ENCODE measurements at regions not wholly inside any gene's neighbourhood (a gene's known extent, or its start where the extent isn't known, plus 50 kb on each side); places are given as distances from the start of the nearest gene placed in this dataset.
"Not testable (repeated sequence)": the region's sequence is repeated elsewhere in the genome, so short reads cannot be mapped to it uniquely, and the experiment has no call there.

DNA sequence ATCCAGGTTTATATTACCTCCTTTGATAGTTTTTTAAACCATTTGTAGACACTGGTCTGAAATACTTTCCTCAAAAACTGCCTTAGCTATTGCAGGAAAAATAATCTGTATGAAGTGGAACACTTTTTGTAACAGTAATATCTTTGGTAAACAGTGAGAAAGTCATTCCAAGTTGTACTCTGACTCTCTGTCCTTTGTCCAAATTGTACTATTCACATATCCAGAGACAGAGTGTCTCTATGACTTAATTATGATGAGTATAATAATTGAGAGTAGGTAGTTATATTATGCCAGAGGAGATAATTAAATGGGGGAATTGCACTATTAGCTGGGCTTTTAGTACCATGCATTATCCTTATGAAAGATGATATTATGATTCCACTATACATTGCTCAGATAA lies 112.6 kb upstream of the LCORL start:
- Histone ChIP-seq H3K4me1 (ENCODE audit: control insufficient read depth, insufficient read depth, low read length) (no peaks in the 10 kb centered on the region), H3K36me3 (ENCODE audit: control insufficient read depth in 2 of 2, insufficient read depth in 2 of 2, low read length in 2 of 2) (no peaks in the 10 kb centered on the region), H3K27ac (ENCODE audit: low read length) (no peak overlapping the region), H3K4me3 (ENCODE audit: low read length in 2 of 2) (no peak overlapping the region), H3K9me3 (ENCODE audit: control insufficient read depth in 2 of 2, low read length in 2 of 2) (no peaks in the 10 kb centered on the region), H3K27me3 (ENCODE audit: control insufficient read depth in 1 of 2, insufficient read depth in 2 of 2, low read length in 2 of 2) (no peaks in the 10 kb centered on the region), H3K9ac (ENCODE audit: low read length in 2 of 2) (no peak overlapping the region)

DNA sequence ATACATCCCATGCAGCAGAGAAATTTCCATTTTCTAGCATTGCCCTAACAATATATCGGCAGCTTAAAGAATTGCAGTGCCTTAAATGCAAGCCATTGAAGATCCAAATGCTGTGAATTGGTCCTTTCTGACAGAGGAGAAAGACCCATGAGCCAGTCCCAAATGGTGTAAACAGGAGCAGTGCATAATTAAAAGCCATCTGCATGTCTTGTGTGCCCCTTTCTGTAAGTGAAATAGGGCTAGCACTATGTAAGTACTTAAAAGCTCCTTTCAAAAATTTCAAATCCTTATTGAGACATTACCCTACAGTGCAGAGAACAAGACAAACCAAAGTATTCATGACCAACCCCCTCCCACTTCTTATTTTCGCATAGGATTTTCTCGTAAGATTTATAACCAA lies 108.7 kb upstream of the LCORL start:
- H3K4me3 ChIP-seq (ENCODE audit: low read length in 2 of 2), result no peak overlapping the region
- no peaks in the 10 kb centered on the region for H3K9me3 ChIP-seq (ENCODE audit: control insufficient read depth in 2 of 2, low read length in 2 of 2)
- H3K9ac ChIP-seq (ENCODE audit: low read length in 2 of 2), result no peak overlapping the region
- no peaks in the 10 kb centered on the region for H3K27me3 ChIP-seq (ENCODE audit: control insufficient read depth in 1 of 2, insufficient read depth in 2 of 2, low read length in 2 of 2)
- no peaks in the 10 kb centered on the region for H3K4me1 ChIP-seq (ENCODE audit: control insufficient read depth, insufficient read depth, low read length)
- H3K36me3 ChIP-seq (ENCODE audit: control insufficient read depth in 2 of 2, insufficient read depth in 2 of 2, low read length in 2 of 2), result no peaks in the 10 kb centered on the region
- H3K27ac ChIP-seq (ENCODE audit: low read length), result no peak overlapping the region

DNA sequence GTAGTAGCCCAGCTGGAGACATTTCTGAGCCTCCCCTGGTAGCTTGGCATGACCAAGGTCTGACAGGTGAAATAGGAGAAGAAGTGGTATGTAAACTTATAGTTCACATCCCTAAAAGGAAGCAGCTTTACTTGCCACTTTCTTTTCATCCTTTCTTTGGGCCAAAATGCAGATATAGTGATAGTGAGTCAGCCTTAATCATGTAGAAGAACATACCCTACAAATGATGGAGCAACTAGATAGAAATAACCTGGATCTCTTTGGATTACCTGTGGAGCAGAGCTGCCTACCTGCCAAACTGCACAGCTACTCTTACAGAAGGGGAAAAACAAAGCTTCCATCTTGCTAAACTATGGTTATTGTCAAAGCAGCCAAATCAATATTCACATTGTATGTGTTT lies 106.7 kb upstream of the LCORL start:
- Histone ChIP-seq H3K4me1 (ENCODE audit: control insufficient read depth, insufficient read depth, low read length) (no peaks in the 10 kb centered on the region), H3K4me3 (ENCODE audit: low read length in 2 of 2) (no peak overlapping the region), H3K27me3 (ENCODE audit: control insufficient read depth in 1 of 2, insufficient read depth in 2 of 2, low read length in 2 of 2) (no peaks in the 10 kb centered on the region), H3K36me3 (ENCODE audit: control insufficient read depth in 2 of 2, insufficient read depth in 2 of 2, low read length in 2 of 2) (no peaks in the 10 kb centered on the region), H3K27ac (ENCODE audit: low read length) (no peak overlapping the region), H3K9me3 (ENCODE audit: control insufficient read depth in 2 of 2, low read length in 2 of 2) (no peaks in the 10 kb centered on the region), H3K9ac (ENCODE audit: low read length in 2 of 2) (no peak overlapping the region)

DNA sequence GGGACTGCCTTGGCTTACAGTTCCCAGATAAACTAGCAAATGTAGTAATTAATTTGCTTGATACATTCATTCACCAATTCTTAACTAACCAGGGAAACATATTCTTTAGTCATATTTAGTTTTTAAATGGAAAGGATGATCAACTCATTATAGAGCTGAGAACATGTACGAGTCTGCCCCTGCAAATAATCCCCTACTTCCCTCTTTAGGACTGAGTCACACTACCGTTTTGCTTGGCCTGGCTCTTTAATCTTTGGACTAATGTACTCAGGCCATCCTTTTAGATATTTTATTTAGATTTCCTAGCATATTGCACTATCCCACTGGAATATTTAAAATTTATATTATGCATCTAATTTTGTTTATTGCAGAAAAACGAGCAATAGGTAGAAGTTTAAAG lies 105.5 kb upstream of the LCORL start:
- Histone ChIP-seq H3K9ac (ENCODE audit: low read length in 2 of 2) (no peak overlapping the region), H3K27me3 (ENCODE audit: control insufficient read depth in 1 of 2, insufficient read depth in 2 of 2, low read length in 2 of 2) (no peaks in the 10 kb centered on the region), H3K4me1 (ENCODE audit: control insufficient read depth, insufficient read depth, low read length) (no peaks in the 10 kb centered on the region)

DNA sequence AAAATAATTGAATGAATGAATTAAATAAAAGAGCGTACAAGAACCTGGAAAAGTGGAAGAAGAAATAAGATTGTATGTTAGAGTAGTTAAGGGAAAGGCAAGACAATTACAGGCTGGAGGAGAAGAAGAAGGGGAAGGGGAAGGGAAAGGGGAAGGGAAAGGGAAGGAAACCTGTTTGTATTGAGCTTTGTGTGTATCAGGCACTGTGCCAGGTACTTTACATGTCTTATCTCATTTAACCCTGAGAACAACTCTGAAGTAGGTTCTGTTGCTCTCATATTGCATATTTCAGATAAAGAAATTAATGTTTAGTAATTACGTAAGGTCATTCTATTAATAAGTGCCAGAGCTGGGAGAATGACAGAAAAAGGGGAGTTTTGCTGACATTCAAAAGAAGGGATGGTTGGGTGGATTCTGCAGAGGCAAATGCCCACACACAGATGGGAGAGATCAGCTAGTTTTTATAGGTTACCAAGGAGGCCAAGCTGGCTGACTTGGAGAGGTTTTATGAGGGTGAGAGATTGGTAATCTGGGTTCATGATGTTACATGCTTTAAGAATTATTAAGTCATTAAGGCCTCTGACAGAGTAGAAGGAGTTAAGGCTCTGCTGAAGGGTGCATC lies 92.3 kb upstream of the LCORL start:
- no peak overlapping the region for H3K4me3 ChIP-seq (ENCODE audit: low read length in 2 of 2)

More for the DNA sequence above, 105.5 kb upstream of the LCORL start:
- Histone ChIP-seq H3K27ac (ENCODE audit: low read length) (no peak overlapping the region), H3K4me3 (ENCODE audit: low read length in 2 of 2) (no peak overlapping the region), H3K9me3 (ENCODE audit: control insufficient read depth in 2 of 2, low read length in 2 of 2) (no peaks in the 10 kb centered on the region), H3K36me3 (ENCODE audit: control insufficient read depth in 2 of 2, insufficient read depth in 2 of 2, low read length in 2 of 2) (no peaks in the 10 kb centered on the region)

DNA sequence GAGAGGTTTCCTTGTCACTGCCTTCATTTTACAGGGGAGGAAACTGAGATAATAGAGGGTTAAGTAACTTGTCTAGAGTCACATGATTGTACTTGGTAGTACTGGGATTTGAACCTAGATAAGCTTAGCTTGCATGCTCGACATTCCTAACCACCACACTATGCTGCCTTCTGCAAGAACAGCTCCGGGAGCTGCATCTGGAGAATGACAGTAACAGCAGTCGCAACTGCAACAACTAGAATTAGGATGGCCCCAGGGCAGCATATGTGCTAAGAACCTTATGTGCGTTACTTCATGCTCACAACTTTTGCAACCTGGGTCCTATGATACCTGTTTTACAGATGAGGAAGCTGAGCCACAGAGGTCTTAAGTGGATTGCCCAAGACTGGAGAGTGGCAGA lies 89.5 kb upstream of the LCORL start:
- H3K4me1 ChIP-seq (ENCODE audit: control insufficient read depth, insufficient read depth, low read length), result no peaks in the 10 kb centered on the region
- peaks cover 0 to 3% of the 10 kb centered on the region in 2 donors for H3K27me3 ChIP-seq (ENCODE audit: control insufficient read depth in 1 of 2, insufficient read depth in 2 of 2, low read length in 2 of 2)
- no peaks in the 10 kb centered on the region for H3K36me3 ChIP-seq (ENCODE audit: control insufficient read depth in 2 of 2, insufficient read depth in 2 of 2, low read length in 2 of 2)
- no peaks in the 10 kb centered on the region for H3K9me3 ChIP-seq (ENCODE audit: control insufficient read depth in 2 of 2, low read length in 2 of 2)
- H3K9ac ChIP-seq (ENCODE audit: low read length in 2 of 2), result no peak overlapping the region
- H3K4me3 ChIP-seq (ENCODE audit: low read length in 2 of 2), result no peak overlapping the region
- H3K27ac ChIP-seq (ENCODE audit: low read length), result no peak overlapping the region

More for the DNA sequence above, 92.3 kb upstream of the LCORL start:
- Histone ChIP-seq H3K27ac (ENCODE audit: low read length) (no peak overlapping the region), H3K9ac (ENCODE audit: low read length in 2 of 2) (no peak overlapping the region), H3K9me3 (ENCODE audit: control insufficient read depth in 2 of 2, low read length in 2 of 2) (no peaks in the 10 kb centered on the region), H3K36me3 (ENCODE audit: control insufficient read depth in 2 of 2, insufficient read depth in 2 of 2, low read length in 2 of 2) (no peaks in the 10 kb centered on the region), H3K27me3 (ENCODE audit: control insufficient read depth in 1 of 2, insufficient read depth in 2 of 2, low read length in 2 of 2) (peaks cover 0 to 3% of the 10 kb centered on the region in 2 donors), H3K4me1 (ENCODE audit: control insufficient read depth, insufficient read depth, low read length) (no peaks in the 10 kb centered on the region)

DNA sequence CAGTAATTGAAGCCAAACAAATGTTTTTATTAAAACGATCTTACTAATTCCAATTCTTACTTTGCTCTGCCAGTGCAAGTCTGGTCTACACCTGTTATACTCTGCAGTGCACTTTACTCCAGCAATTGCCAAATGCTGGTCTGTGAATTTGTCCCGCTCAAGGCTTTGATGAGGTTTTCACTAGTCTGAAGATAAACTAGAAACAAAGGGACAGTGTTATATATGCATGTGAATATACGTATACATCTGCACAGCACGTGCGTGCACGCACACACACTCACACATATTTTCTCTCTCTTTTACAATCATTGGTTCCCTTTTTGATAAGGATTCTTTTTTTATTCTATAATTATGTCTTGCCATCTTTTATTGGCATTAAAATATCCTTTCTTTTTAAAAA lies 88.5 kb upstream of the LCORL start:
- H3K4me3 ChIP-seq (ENCODE audit: low read length in 2 of 2), result no peak overlapping the region
- H3K27me3 ChIP-seq (ENCODE audit: control insufficient read depth in 1 of 2, insufficient read depth in 2 of 2, low read length in 2 of 2), result peaks cover 0 to 3% of the 10 kb centered on the region in 2 donors
- no peaks in the 10 kb centered on the region for H3K9me3 ChIP-seq (ENCODE audit: control insufficient read depth in 2 of 2, low read length in 2 of 2)
- no peak overlapping the region for H3K27ac ChIP-seq (ENCODE audit: low read length)
- H3K36me3 ChIP-seq (ENCODE audit: control insufficient read depth in 2 of 2, insufficient read depth in 2 of 2, low read length in 2 of 2), result no peaks in the 10 kb centered on the region
- H3K4me1 ChIP-seq (ENCODE audit: control insufficient read depth, insufficient read depth, low read length), result no peaks in the 10 kb centered on the region
- H3K9ac ChIP-seq (ENCODE audit: low read length in 2 of 2), result no peak overlapping the region

DNA sequence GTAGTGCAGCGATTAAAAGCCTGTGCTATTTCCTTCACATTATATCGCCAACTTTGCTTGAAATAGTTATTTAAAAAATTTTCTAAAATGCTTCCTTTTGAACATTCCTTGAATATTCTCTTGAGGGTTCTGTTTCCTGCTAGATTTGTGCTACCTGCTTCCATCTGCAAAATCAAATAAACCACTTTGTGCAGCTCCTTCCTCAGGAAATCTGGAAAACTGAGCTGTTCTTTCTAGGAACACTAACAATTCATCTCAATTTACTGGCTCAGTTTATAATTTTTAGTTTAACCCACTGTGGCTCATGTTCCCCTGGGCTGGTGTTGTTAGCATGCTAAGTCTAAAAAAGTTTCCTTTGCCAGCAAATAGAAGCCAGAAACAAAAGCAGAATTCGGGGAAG lies 88.1 kb upstream of the LCORL start:
- no peaks in the 10 kb centered on the region for H3K4me1 ChIP-seq (ENCODE audit: control insufficient read depth, insufficient read depth, low read length)
- no peak overlapping the region for H3K27ac ChIP-seq (ENCODE audit: low read length)
- no peak overlapping the region for H3K4me3 ChIP-seq (ENCODE audit: low read length in 2 of 2)
- no peaks in the 10 kb centered on the region for H3K36me3 ChIP-seq (ENCODE audit: control insufficient read depth in 2 of 2, insufficient read depth in 2 of 2, low read length in 2 of 2)
- peaks cover 0 to 3% of the 10 kb centered on the region in 2 donors for H3K27me3 ChIP-seq (ENCODE audit: control insufficient read depth in 1 of 2, insufficient read depth in 2 of 2, low read length in 2 of 2)
- no peak overlapping the region for H3K9ac ChIP-seq (ENCODE audit: low read length in 2 of 2)
- H3K9me3 ChIP-seq (ENCODE audit: control insufficient read depth in 2 of 2, low read length in 2 of 2), result no peaks in the 10 kb centered on the region

DNA sequence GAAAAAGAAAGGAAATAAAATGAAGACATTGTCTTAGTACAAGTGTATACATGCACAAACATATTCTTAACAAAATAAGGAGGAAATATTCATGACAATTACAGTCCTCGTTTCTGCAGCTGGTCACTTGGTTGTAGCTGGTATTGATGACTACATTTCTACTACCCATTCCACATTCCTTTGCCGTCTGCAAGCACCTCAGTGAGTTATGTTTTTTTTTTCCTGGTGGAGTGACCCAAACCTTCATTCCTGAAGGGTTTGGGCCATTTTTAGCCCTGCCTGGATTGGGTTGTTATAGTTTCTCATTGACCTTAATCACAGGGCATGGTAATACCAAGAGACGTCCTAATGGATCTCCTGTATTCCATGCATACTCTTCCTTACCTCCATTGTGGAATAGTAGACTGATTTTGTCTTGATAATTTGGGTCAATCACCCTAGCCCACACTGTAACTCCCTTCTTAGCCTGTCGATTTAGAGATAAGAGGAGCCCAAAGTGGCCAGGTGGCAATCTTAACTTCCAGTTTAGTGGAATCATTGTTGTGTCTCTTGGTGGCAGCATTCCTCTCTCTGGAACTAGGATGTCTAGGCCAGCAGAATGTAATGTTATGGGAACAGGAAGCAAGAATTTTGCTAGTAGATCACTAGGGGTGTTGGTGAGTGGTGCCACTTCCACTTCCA lies 86.4 kb upstream of the LCORL start:
- H3K36me3 ChIP-seq (ENCODE audit: control insufficient read depth in 2 of 2, insufficient read depth in 2 of 2, low read length in 2 of 2); H3K4me3 ChIP-seq (ENCODE audit: low read length in 2 of 2); H3K27ac ChIP-seq (ENCODE audit: low read length); H3K27me3 ChIP-seq (ENCODE audit: control insufficient read depth in 1 of 2, insufficient read depth in 2 of 2, low read length in 2 of 2); H3K4me1 ChIP-seq (ENCODE audit: control insufficient read depth, insufficient read depth, low read length); H3K9ac ChIP-seq (ENCODE audit: low read length in 2 of 2); H3K9me3 ChIP-seq (ENCODE audit: control insufficient read depth in 2 of 2, low read length in 2 of 2): not testable (repeated sequence)

DNA sequence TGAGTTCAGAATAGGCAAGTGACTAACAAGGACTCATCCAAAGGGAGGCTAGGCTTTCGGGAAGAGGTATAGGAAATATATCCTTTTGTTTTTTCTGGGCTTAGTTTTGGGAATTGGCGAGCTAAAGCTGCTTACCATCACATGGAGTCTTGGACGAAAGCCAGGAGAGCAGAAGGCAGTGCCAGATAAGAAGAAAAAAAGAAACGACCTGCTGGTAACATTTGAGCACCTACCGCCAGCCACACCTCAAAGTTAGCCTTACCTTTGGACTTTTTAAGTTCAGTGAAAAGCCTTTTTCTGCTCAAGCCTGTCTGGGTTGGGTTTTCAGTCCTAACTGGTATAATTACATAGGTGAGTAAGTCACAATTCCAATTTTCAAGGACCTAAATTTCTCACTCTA lies 85.1 kb upstream of the LCORL start:
- Histone ChIP-seq H3K4me1 (ENCODE audit: control insufficient read depth, insufficient read depth, low read length) (no peaks in the 10 kb centered on the region), H3K9ac (ENCODE audit: low read length in 2 of 2) (no peak overlapping the region), H3K27me3 (ENCODE audit: control insufficient read depth in 1 of 2, insufficient read depth in 2 of 2, low read length in 2 of 2) (peaks cover 0 to 3% of the 10 kb centered on the region in 2 donors), H3K4me3 (ENCODE audit: low read length in 2 of 2) (no peak overlapping the region), H3K9me3 (ENCODE audit: control insufficient read depth in 2 of 2, low read length in 2 of 2) (no peaks in the 10 kb centered on the region), H3K36me3 (ENCODE audit: control insufficient read depth in 2 of 2, insufficient read depth in 2 of 2, low read length in 2 of 2) (no peaks in the 10 kb centered on the region), H3K27ac (ENCODE audit: low read length) (no peak overlapping the region)
